ENCODE measurements at regions not wholly inside any gene's neighbourhood (a gene's known extent, or its start where the extent isn't known, plus 50 kb on each side); places are given as distances from the start of the nearest gene placed in this dataset.
"Not testable (repeated sequence)": the region's sequence is repeated elsewhere in the genome, so short reads cannot be mapped to it uniquely, and the experiment has no call there.

GRCh38 chr2:239831861-239832489, 193.2 kb downstream of the NDUFA10 start:
- DNase-seq: no peak

- no peak for DNase-seq
Observed at GRCh38 chr2:239831001-239831731, 194.0 kb downstream of the NDUFA10 start.

GRCh38 chr2:239830121-239831000, 194.8 kb downstream of the NDUFA10 start:
- no peak for DNase-seq

- no peak for DNase-seq
Observed at GRCh38 chr2:239829326-239829725, 195.8 kb downstream of the NDUFA10 start.

GRCh38 chr2:239828973-239829275, 196.2 kb downstream of the NDUFA10 start:
- not testable (repeated sequence) for DNase-seq

- no peak for DNase-seq
Observed at GRCh38 chr2:239828192-239828972, 196.8 kb downstream of the NDUFA10 start.

GRCh38 chr2:239827523-239827890, 197.6 kb downstream of the NDUFA10 start:
- no peak for DNase-seq

- DNase-seq: no peak
Observed at GRCh38 chr2:239826786-239827522, 198.2 kb downstream of the NDUFA10 start.

- no peak for DNase-seq
Observed at GRCh38 chr2:239826376-239826775, 198.8 kb downstream of the NDUFA10 start.

GRCh38 chr2:239825705-239825979, 199.5 kb downstream of the NDUFA10 start:
- no peak for DNase-seq

GRCh38 chr2:239824866-239825704, 200.1 kb downstream of the NDUFA10 start:
- no peak for DNase-seq

- peak; percentile 45 for DNase-seq
Observed at GRCh38 chr2:239824046-239824694, 201.0 kb downstream of the NDUFA10 start.

GRCh38 chr2:239822146-239822831, 202.9 kb downstream of the NDUFA10 start:
- no peak for DNase-seq

GRCh38 chr2:239821694-239822075, 203.5 kb downstream of the NDUFA10 start:
- no peak for DNase-seq

- no peak for DNase-seq
Observed at GRCh38 chr2:239820836-239821693, 204.1 kb downstream of the NDUFA10 start.

GRCh38 chr2:239819974-239820555, 205.1 kb downstream of the NDUFA10 start:
- DNase-seq: no peak

- DNase-seq: no peak
Observed at GRCh38 chr2:239819091-239819973, 205.8 kb downstream of the NDUFA10 start.

- DNase-seq: no peak
Observed at GRCh38 chr2:239818531-239819011, 206.6 kb downstream of the NDUFA10 start.
